A549 (cell line): ENCODE measurements at regions not wholly inside any gene's neighbourhood (a gene's known extent, or its start where the extent isn't known, plus 50 kb on each side); places are given as distances from the start of the nearest gene placed in this dataset.
A peak's percentile ranks its signal among the peaks of the same experiment; 100 is the strongest.

Experiments used
- ATAC-seq, 2 experiments: fragments of 200-7000 bp in 1 of 2; fragments of >200 bp in 1 of 2; cut with Nextera tagmentation in 1 of 2; cut with Tn5 transposase in 1 of 2; 3 replicates each; pipeline versions ENCODE4 v1.8.0 to v1.9.1; 2018 to 2020; ENCODE audit warnings: mild to moderate bottlenecking in 1 of 2, moderate library complexity in 1 of 2
- CTCF ChIA-PET: fragments of 300-600 bp; sonication (Branson Sonifier 250); formaldehyde crosslinking; extraction: SDS; loops from one replicate; lab custom pipeline; 2021; ENCODE audit warnings: antibody characterized with exemption, inconsistent platforms; lab: Yijun Ruan, JAX
- POLR2A ChIA-PET: fragments of 350-600 bp; formaldehyde crosslinking; extraction: SDS; loops from one replicate; lab custom pipeline; 2021; ENCODE audit warnings: antibody characterized with exemption, inconsistent platforms; lab: Yijun Ruan, JAX
- DNase-seq, 2 experiments: peaks; one replicate each; pipeline versions ENCODE4 v3.0.0 to v3.0.0-alpha.2; 2011 to 2016; ENCODE audit warnings: low read depth in 1 of 2, low spot score in 1 of 2
- FAIRE-seq: peaks from 2 replicates; lab custom pipeline; 2011; peaks lifted over from hg19 to GRCh38; lab: Jason Lieb, UNC
- H3K27ac ChIP-seq, 2 experiments: fragments of >200 bp; sonication (Bioruptor Twin); formaldehyde crosslinking; 3 replicates each; pipeline ENCODE4 v1.5.1; 2016 to 2017
- H3K4me1 ChIP-seq: fragments of >200 bp; sonication (Bioruptor Twin); formaldehyde crosslinking; 3 replicates; pipeline ENCODE4 v1.6.1; 2016
- H3K4me2 ChIP-seq: fragments of >200 bp; sonication (Bioruptor Twin); formaldehyde crosslinking; 3 replicates; pipeline ENCODE4 v1.6.1; 2016
- H3K4me3 ChIP-seq: fragments of >200 bp; sonication (Bioruptor Twin); formaldehyde crosslinking; 3 replicates; pipeline ENCODE4 v1.5.1; 2016
- H3K9me3 ChIP-seq: fragments of >200 bp; sonication (Bioruptor Twin); formaldehyde crosslinking; 3 replicates; pipeline ENCODE4 v1.6.1; 2016
- BHLHE40 ChIP-seq: IDR thresholded peaks from 2 replicates; pipeline ENCODE4 v1.6.1; 2012; ENCODE audit warnings: low read depth, low read length, inconsistent platforms
- CBX2 ChIP-seq: fragments of 200-600 bp; sonication (generic); IDR thresholded peaks from 2 replicates; pipeline ENCODE4 v1.6.1; 2016; ENCODE audit warnings: low read depth, mild to moderate bottlenecking, borderline replicate concordance
- CHD4 ChIP-seq: fragments of 200-600 bp; sonication (generic); IDR thresholded peaks from 2 replicates; pipeline ENCODE4 v1.6.1; 2016; ENCODE audit warnings: antibody characterized with exemption, mild to moderate bottlenecking, borderline replicate concordance
- EHF ChIP-seq: fragments of 250-450 bp; sonication (Bioruptor Pico); IDR thresholded peaks from 2 replicates; pipeline ENCODE4 v1.5.0; 2020; ENCODE audit warnings: mild to moderate bottlenecking
- FOSB ChIP-seq: fragments of 250-450 bp; sonication (Bioruptor Pico); IDR thresholded peaks from 2 replicates; pipeline ENCODE4 v1.5.0; 2020; ENCODE audit warnings: mild to moderate bottlenecking, moderate library complexity
- GATA3 ChIP-seq: IDR thresholded peaks from 2 replicates; pipeline ENCODE4 v1.6.1; 2012; ENCODE audit warnings: borderline replicate concordance
- HOXA7 ChIP-seq: fragments of 250-450 bp; sonication (Bioruptor Pico); IDR thresholded peaks from 2 replicates; pipeline ENCODE4 v1.5.0; 2020; ENCODE audit warnings: mild to moderate bottlenecking, moderate library complexity
- HOXB13 ChIP-seq: fragments of 250-450 bp; sonication (Bioruptor Pico); IDR thresholded peaks from 2 replicates; pipeline ENCODE4 v1.5.0; 2020; ENCODE audit warnings: low read depth, mild to moderate bottlenecking, moderate library complexity
- HOXB5 ChIP-seq: fragments of 250-450 bp; sonication (Bioruptor Pico); IDR thresholded peaks from 2 replicates; pipeline ENCODE4 v1.5.0; 2020; ENCODE audit warnings: mild to moderate bottlenecking, moderate library complexity
- JUNB ChIP-seq: fragments of >200 bp; sonication (Bioruptor Twin); formaldehyde crosslinking; IDR thresholded peaks from 2 replicates; pipeline ENCODE4 v1.6.1; 2016
- KDM1A ChIP-seq: fragments of 200-600 bp; sonication (generic); IDR thresholded peaks from 2 replicates; pipeline ENCODE4 v1.6.1; 2016; ENCODE audit warnings: low read depth, mild to moderate bottlenecking
- KDM5A ChIP-seq: fragments of 200-600 bp; sonication (generic); IDR thresholded peaks from 2 replicates; pipeline ENCODE4 v1.6.1; 2016; ENCODE audit warnings: antibody characterized with exemption, mild to moderate bottlenecking
- MAFK ChIP-seq: fragments of 450-650 bp; IDR thresholded peaks from 2 replicates; pipeline ENCODE4 v1.6.1; 2014; ENCODE audit not compliant: partially characterized antibody
- MAZ ChIP-seq: fragments of 150-350 bp; IDR thresholded peaks from 2 replicates; pipeline ENCODE4 v1.6.1; 2014; ENCODE audit warnings: antibody characterized with exemption, low read depth, low read length, borderline replicate concordance
- MYC ChIP-seq: IDR thresholded peaks from 2 replicates; pipeline ENCODE4 v1.6.1; 2012; ENCODE audit warnings: mild to moderate bottlenecking, inconsistent platforms, low read length, improper control_type of control experiment, borderline replicate concordance
- NFE2L2 ChIP-seq: fragments of 150-350 bp; conservative IDR thresholded peaks from 2 replicates; pipeline ENCODE4 v1.6.1; 2014; ENCODE audit warnings: low read length
- NPAS2 ChIP-seq: fragments of 250-450 bp; sonication (Bioruptor Pico); IDR thresholded peaks from 2 replicates; pipeline ENCODE4 v1.8.0; 2022; ENCODE audit warnings: mild to moderate bottlenecking, moderate library complexity, borderline replicate concordance
- POLR2AphosphoS2 ChIP-seq: conservative IDR thresholded peaks from 2 replicates; pipeline ENCODE4 v1.6.1; 2012; ENCODE audit warnings: low read length, improper control_type of control experiment, inconsistent platforms
- RAD21 ChIP-seq, 2 experiments: fragments of >200 bp in 1 of 2; sonication (Bioruptor Twin) in 1 of 2; formaldehyde crosslinking in 1 of 2; IDR thresholded peaks in 1 of 2; conservative IDR thresholded peaks in 1 of 2; 2 replicates in 1 of 2; 3 replicates in 1 of 2; pipeline ENCODE4 v1.6.1; 2012 to 2018; ENCODE audit warnings: inconsistent platforms in 1 of 2
- RNF2 ChIP-seq: fragments of 200-600 bp; sonication (generic); IDR thresholded peaks from 2 replicates; pipeline ENCODE4 v1.6.1; 2016; ENCODE audit warnings: low read depth, mild to moderate bottlenecking, antibody characterized with exemption, moderate library complexity, borderline replicate concordance
- SMC3 ChIP-seq: fragments of >200 bp; sonication (Bioruptor Twin); formaldehyde crosslinking; IDR thresholded peaks from 3 replicates; pipeline ENCODE4 v1.6.1; 2018; ENCODE audit warnings: inconsistent platforms
- TP53 ChIP-seq: fragments of 250-450 bp; sonication (Bioruptor Pico); IDR thresholded peaks from 2 replicates; pipeline ENCODE4 v1.5.0; 2021; ENCODE audit warnings: mild to moderate bottlenecking, moderate library complexity
- ZC3H11A ChIP-seq: fragments of 450-650 bp; IDR thresholded peaks from 2 replicates; pipeline ENCODE4 v1.6.1; 2014; ENCODE audit warnings: antibody characterized with exemption, mild to moderate bottlenecking
- ZFP36 ChIP-seq: fragments of 450-650 bp; IDR thresholded peaks from 2 replicates; pipeline ENCODE4 v1.6.1; 2014; ENCODE audit warnings: borderline replicate concordance; ENCODE audit not compliant: partially characterized antibody
- ZNF302 ChIP-seq: fragments of 250-450 bp; sonication (Bioruptor Pico); IDR thresholded peaks from 2 replicates; pipeline ENCODE4 v1.9.0; 2021; ENCODE audit warnings: inconsistent platforms, mild to moderate bottlenecking, moderate library complexity
- WGBS: methylation state at CpG from one replicate; pipeline ENCODE4 v1.1.6; 2017; ENCODE audit errors: missing lambda C conversion rate; 5-methylcytosine and 5-hydroxymethylcytosine counted together
- TF ChIP-seq, protein P1 (sequence below): fragments of >200 bp; sonication (Bioruptor Twin); formaldehyde crosslinking; IDR thresholded peaks from 3 replicates; pipeline ENCODE4 v1.6.1; 2016
- TF ChIP-seq, protein P2 (sequence below): fragments of 250-450 bp; sonication (Bioruptor Pico); IDR thresholded peaks from 2 replicates; pipeline ENCODE4 v1.5.0; 2020; ENCODE audit warnings: low read depth, mild to moderate bottlenecking, moderate library complexity
- TF ChIP-seq, protein P3 (sequence below): fragments of 250-450 bp; sonication (Bioruptor Pico); IDR thresholded peaks from 2 replicates; pipeline ENCODE4 v1.5.0; 2021; ENCODE audit warnings: mild to moderate bottlenecking, moderate library complexity, borderline replicate concordance
- TF ChIP-seq, protein P4 (sequence below): fragments of >200 bp; sonication (Bioruptor Twin); formaldehyde crosslinking; IDR thresholded peaks from 2 replicates; pipeline ENCODE4 v1.6.1; 2016
- TF ChIP-seq, protein P5 (sequence below): fragments of >200 bp; sonication (Bioruptor Twin); formaldehyde crosslinking; IDR thresholded peaks from 3 replicates; pipeline ENCODE4 v1.5.1; 2016
- TF ChIP-seq, protein P6 (sequence below): fragments of 150-350 bp; IDR thresholded peaks from 2 replicates; pipeline ENCODE4 v1.6.1; 2014; ENCODE audit warnings: low read depth, mild to moderate bottlenecking, low read length

DNA sequence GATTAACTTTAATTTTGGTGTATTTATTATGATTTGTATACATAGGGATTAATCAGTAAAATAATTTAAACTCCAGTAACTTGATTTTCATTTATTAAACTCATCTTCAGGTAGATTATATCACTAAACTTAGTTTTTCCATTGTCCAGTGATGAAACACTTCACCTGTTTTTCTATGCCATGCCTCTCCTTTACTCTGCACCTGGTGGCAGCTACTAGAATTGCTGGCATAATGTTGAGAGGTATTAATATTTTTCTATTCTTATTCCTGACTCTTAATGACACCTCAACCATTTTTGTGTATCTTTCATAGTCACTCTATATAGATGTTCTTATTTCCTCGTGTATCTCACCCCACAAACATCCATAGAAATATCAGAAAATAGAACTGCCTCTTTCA lies 940.3 kb upstream of the CRIM1 start:
- Histone ChIP-seq H3K4me1 (no peaks in the 10 kb centered on the region), H3K4me2 (no peak overlapping the region), H3K27ac (no peak overlapping the region), H3K9me3 (no peaks in the 10 kb centered on the region), H3K4me3 (no peak overlapping the region)
- WGBS: 0% methylated on average over 1 of the region's 1 CpG
- FAIRE-seq (no peak), DNase-seq (peak in 1 of 2 experiments; percentile 10), ATAC-seq (peak in 1 of 2 experiments; percentile 57; a peak in 2 of 6 replicates)
- ChIA-PET POLR2A (no interaction called here), CTCF (no interaction called here)
- TF ChIP-seq ZNF302 (CRISPR knock-in tag) (no peak), MYC (no peak), KDM5A (no peak), TP53 (CRISPR knock-in tag) (no peak), CHD4 (no peak), HOXB13 (CRISPR knock-in tag) (no peak), EHF (CRISPR knock-in tag) (no peak), FOSB (CRISPR knock-in tag) (no peak), KDM1A (no peak), MAZ (no peak)
- TF ChIP-seq, protein P1, sequence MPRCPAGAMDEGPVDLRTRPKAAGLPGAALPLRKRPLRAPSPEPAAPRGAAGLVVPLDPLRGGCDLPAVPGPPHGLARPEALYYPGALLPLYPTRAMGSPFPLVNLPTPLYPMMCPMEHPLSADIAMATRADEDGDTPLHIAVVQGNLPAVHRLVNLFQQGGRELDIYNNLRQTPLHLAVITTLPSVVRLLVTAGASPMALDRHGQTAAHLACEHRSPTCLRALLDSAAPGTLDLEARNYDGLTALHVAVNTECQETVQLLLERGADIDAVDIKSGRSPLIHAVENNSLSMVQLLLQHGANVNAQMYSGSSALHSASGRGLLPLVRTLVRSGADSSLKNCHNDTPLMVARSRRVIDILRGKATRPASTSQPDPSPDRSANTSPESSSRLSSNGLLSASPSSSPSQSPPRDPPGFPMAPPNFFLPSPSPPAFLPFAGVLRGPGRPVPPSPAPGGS: no peak
- TF ChIP-seq, protein P2, sequence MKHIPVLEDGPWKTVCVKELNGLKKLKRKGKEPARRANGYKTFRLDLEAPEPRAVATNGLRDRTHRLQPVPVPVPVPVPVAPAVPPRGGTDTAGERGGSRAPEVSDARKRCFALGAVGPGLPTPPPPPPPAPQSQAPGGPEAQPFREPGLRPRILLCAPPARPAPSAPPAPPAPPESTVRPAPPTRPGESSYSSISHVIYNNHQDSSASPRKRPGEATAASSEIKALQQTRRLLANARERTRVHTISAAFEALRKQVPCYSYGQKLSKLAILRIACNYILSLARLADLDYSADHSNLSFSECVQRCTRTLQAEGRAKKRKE (CRISPR knock-in tag): no peak
- TF ChIP-seq, protein P3, sequence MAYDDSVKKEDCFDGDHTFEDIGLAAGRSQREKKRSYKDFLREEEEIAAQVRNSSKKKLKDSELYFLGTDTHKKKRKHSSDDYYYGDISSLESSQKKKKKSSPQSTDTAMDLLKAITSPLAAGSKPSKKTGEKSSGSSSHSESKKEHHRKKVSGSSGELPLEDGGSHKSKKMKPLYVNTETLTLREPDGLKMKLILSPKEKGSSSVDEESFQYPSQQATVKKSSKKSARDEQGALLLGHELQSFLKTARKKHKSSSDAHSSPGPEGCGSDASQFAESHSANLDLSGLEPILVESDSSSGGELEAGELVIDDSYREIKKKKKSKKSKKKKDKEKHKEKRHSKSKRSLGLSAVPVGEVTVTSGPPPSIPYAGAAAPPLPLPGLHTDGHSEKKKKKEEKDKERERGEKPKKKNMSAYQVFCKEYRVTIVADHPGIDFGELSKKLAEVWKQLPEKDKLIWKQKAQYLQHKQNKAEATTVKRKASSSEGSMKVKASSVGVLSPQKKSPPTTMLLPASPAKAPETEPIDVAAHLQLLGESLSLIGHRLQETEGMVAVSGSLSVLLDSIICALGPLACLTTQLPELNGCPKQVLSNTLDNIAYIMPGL (CRISPR knock-in tag): no peak

DNA sequence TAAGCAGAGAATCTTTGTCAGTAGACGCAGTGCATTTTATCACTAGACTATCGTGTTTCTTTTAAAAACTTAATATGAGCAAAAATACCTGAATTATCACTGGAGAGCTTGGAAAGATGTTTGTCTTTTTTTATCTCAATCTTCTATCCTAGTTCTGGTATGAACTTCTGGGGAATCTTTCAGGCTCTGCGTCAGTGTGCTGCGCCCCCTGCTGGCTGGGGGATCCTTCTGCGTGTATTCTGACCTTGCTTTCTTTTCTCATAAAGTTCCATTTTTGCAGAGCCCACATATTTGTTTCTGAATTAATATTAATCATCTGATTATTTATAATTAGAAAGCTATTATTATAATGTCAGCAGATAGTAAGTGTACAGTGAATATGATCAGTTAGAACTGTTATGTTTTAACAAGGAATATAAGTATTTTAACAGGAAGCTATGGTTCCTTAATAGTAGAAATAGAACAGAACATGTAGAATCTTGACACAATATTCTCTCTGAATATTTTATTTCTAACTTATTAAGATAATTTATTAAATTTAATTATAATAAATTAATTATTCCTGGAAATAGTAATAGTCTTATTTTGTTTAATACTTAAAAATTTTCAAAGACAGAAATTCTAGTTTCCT lies 945.0 kb upstream of the CRIM1 start:
- DNase-seq (peak; percentile 13 to 61), FAIRE-seq (peak; percentile 13), ATAC-seq (peak; percentile 47 to 82; a peak in 3 of 6 replicates)
- Histone ChIP-seq H3K27ac (no peak overlapping the region), H3K4me3 (no peak overlapping the region), H3K4me1 (no peaks in the 10 kb centered on the region), H3K4me2 (no peak overlapping the region), H3K9me3 (no peaks in the 10 kb centered on the region)
- WGBS: 22% methylated on average over 5 of the region's 5 CpGs
- POLR2A ChIA-PET: no interaction called here
- CTCF ChIA-PET: interaction anchor here (0.8 to 2.1 kb wide), 5 partner anchors 12 to 1398 kb away, joined by 3 to 7 read pairs (median 4); no protein-coding TSS in a partner anchor
- TF ChIP-seq NPAS2 (no peak), FOSB (CRISPR knock-in tag) (no peak), GATA3 (no peak), POLR2AphosphoS2 (no peak), ZFP36 (no peak), KDM1A (no peak), RNF2 (no peak), ZC3H11A (no peak), HOXB5 (CRISPR knock-in tag) (no peak), SMC3 (peak; percentile 82), JUNB (no peak), BHLHE40 (no peak), HOXA7 (no peak), MYC (no peak), CBX2 (no peak), RAD21 (conservative IDR thresholded peaks at IDR 0.05 in 1 of 2, IDR thresholded peaks at IDR 0.05 in 1 of 2) (peak; percentile 75 to 77), MAFK (no peak), NFE2L2 (no peak)
- TF ChIP-seq, protein P4, sequence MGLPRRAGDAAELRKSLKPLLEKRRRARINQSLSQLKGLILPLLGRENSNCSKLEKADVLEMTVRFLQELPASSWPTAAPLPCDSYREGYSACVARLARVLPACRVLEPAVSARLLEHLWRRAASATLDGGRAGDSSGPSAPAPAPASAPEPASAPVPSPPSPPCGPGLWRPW: no peak
- TF ChIP-seq, protein P5, sequence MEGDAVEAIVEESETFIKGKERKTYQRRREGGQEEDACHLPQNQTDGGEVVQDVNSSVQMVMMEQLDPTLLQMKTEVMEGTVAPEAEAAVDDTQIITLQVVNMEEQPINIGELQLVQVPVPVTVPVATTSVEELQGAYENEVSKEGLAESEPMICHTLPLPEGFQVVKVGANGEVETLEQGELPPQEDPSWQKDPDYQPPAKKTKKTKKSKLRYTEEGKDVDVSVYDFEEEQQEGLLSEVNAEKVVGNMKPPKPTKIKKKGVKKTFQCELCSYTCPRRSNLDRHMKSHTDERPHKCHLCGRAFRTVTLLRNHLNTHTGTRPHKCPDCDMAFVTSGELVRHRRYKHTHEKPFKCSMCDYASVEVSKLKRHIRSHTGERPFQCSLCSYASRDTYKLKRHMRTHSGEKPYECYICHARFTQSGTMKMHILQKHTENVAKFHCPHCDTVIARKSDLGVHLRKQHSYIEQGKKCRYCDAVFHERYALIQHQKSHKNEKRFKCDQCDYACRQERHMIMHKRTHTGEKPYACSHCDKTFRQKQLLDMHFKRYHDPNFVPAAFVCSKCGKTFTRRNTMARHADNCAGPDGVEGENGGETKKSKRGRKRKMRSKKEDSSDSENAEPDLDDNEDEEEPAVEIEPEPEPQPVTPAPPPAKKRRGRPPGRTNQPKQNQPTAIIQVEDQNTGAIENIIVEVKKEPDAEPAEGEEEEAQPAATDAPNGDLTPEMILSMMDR: peak; percentile 84
- TF ChIP-seq, protein P6, sequence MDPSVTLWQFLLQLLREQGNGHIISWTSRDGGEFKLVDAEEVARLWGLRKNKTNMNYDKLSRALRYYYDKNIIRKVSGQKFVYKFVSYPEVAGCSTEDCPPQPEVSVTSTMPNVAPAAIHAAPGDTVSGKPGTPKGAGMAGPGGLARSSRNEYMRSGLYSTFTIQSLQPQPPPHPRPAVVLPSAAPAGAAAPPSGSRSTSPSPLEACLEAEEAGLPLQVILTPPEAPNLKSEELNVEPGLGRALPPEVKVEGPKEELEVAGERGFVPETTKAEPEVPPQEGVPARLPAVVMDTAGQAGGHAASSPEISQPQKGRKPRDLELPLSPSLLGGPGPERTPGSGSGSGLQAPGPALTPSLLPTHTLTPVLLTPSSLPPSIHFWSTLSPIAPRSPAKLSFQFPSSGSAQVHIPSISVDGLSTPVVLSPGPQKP: no peak
